KMS-11 (cell line): ENCODE measurements at regions not wholly inside any gene's neighbourhood (a gene's known extent, or its start where the extent isn't known, plus 50 kb on each side); places are given as distances from the start of the nearest gene placed in this dataset.

Experiments
- H2AFZ ChIP-seq: fragments of 200-600 bp; sonication (generic); 2 replicates; pipeline ENCODE4 v1.6.1; 2016; ENCODE audit warnings: antibody characterized with exemption, mixed run types, low read depth
- H3K27ac ChIP-seq: fragments of 200-600 bp; sonication (generic); 2 replicates; pipeline ENCODE4 v1.6.1; 2016; ENCODE audit warnings: mild to moderate bottlenecking, mixed run types
- H3K27me3 ChIP-seq: fragments of 200-600 bp; sonication (generic); 2 replicates; pipeline ENCODE4 v1.6.1; 2017; ENCODE audit warnings: mild to moderate bottlenecking, low read depth, mixed run types, moderate library complexity; ENCODE audit not compliant: insufficient read depth
- H3K36me3 ChIP-seq: fragments of 200-600 bp; sonication (generic); 2 replicates; pipeline ENCODE4 v1.6.1; 2017; ENCODE audit warnings: mild to moderate bottlenecking, mixed run types; ENCODE audit not compliant: insufficient read depth
- H3K4me1 ChIP-seq: fragments of 200-600 bp; sonication (generic); 2 replicates; pipeline ENCODE4 v1.6.1; 2016; ENCODE audit warnings: mild to moderate bottlenecking, low read depth, mixed run types; ENCODE audit not compliant: poor library complexity, severe bottlenecking
- H3K4me2 ChIP-seq: fragments of 200-600 bp; sonication (generic); 2 replicates; pipeline ENCODE4 v1.7.0; 2016; ENCODE audit warnings: mild to moderate bottlenecking, mixed run types
- H3K4me3 ChIP-seq: fragments of 200-600 bp; sonication (generic); IDR thresholded peaks from 2 replicates; pipeline ENCODE4 v1.6.1; 2017; ENCODE audit warnings: low read depth, low read length, mixed read lengths; ENCODE audit not compliant: insufficient read depth
- H3K79me2 ChIP-seq: fragments of 200-600 bp; sonication (generic); 2 replicates; pipeline ENCODE4 v1.6.1; 2016; ENCODE audit warnings: low read depth, mixed run types; ENCODE audit not compliant: insufficient read depth
- H3K9ac ChIP-seq: fragments of 200-600 bp; sonication (generic); 2 replicates; pipeline ENCODE4 v1.6.1; 2016; ENCODE audit warnings: mild to moderate bottlenecking, mixed run types
- H4K20me1 ChIP-seq: fragments of 200-600 bp; sonication (generic); 2 replicates; pipeline ENCODE4 v1.6.1; 2016; ENCODE audit warnings: mild to moderate bottlenecking, mixed run types; ENCODE audit not compliant: insufficient read depth
- CTCF ChIP-seq: fragments of 200-600 bp; sonication (generic); conservative IDR thresholded peaks from 2 replicates; pipeline ENCODE4 v1.6.1; 2017; ENCODE audit warnings: low read depth, mild to moderate bottlenecking, antibody characterized with exemption, low read length, moderate library complexity, mixed read lengths

GRCh38 chr5:41670854-41671479 is 160.6 kb upstream of the PLCXD3 start:
- Histone ChIP-seq H3K36me3 (no peaks in the 10 kb centered on the region), H3K27me3 (no peaks in the 10 kb centered on the region), H3K4me1 (no peaks in the 10 kb centered on the region), H3K4me3 (no peak overlapping the region), H4K20me1 (no peaks in the 10 kb centered on the region), H3K27ac (no peak overlapping the region), H3K9ac (no peak overlapping the region), H3K79me2 (no peaks in the 10 kb centered on the region), H2AFZ (no peak overlapping the region), H3K4me2 (no peak overlapping the region)
- TF ChIP-seq CTCF = no peak

- Histone ChIP-seq H3K4me3 (no peak overlapping the region), H3K4me2 (no peak overlapping the region), H3K27ac (no peak overlapping the region), H4K20me1 (no peaks in the 10 kb centered on the region), H3K36me3 (no peaks in the 10 kb centered on the region), H3K79me2 (no peaks in the 10 kb centered on the region), H3K27me3 (no peaks in the 10 kb centered on the region), H2AFZ (no peak overlapping the region), H3K9ac (no peak overlapping the region), H3K4me1 (no peaks in the 10 kb centered on the region)
- TF ChIP-seq CTCF = no peak
These were observed 159.8 kb upstream of the PLCXD3 start for GRCh38 chr5:41670216-41670615.

GRCh38 chr5:41661254-41661653 is 150.9 kb upstream of the PLCXD3 start:
- no peak overlapping the region for H2AFZ ChIP-seq
- no peak overlapping the region for H3K4me3 ChIP-seq
- H3K27ac ChIP-seq = no peak overlapping the region
- TF ChIP-seq CTCF = no peak
- no peaks in the 10 kb centered on the region for H3K27me3 ChIP-seq
- H3K4me2 ChIP-seq = no peak overlapping the region
- no peaks in the 10 kb centered on the region for H3K79me2 ChIP-seq
- H3K9ac ChIP-seq = no peak overlapping the region
- no peaks in the 10 kb centered on the region for H4K20me1 ChIP-seq
- H3K4me1 ChIP-seq = no peaks in the 10 kb centered on the region
- H3K36me3 ChIP-seq = no peaks in the 10 kb centered on the region

GRCh38 chr5:41656597-41656996 is 146.2 kb upstream of the PLCXD3 start:
- H3K79me2 ChIP-seq = no peaks in the 10 kb centered on the region
- H3K27me3 ChIP-seq = no peaks in the 10 kb centered on the region
- H2AFZ ChIP-seq = no peak overlapping the region
- no peaks in the 10 kb centered on the region for H4K20me1 ChIP-seq
- H3K4me1 ChIP-seq = no peaks in the 10 kb centered on the region
- no peak overlapping the region for H3K4me2 ChIP-seq
- no peaks in the 10 kb centered on the region for H3K36me3 ChIP-seq
- H3K9ac ChIP-seq = no peak overlapping the region
- H3K27ac ChIP-seq = no peak overlapping the region
- no peak for TF ChIP-seq CTCF
- H3K4me3 ChIP-seq = no peak overlapping the region
